ENCODE measurements at regions not wholly inside any gene's neighbourhood (a gene's known extent, or its start where the extent isn't known, plus 50 kb on each side); places are given as distances from the start of the nearest gene placed in this dataset.
"Not testable (repeated sequence)": the region's sequence is repeated elsewhere in the genome, so short reads cannot be mapped to it uniquely, and the experiment has no call there.

DNA sequence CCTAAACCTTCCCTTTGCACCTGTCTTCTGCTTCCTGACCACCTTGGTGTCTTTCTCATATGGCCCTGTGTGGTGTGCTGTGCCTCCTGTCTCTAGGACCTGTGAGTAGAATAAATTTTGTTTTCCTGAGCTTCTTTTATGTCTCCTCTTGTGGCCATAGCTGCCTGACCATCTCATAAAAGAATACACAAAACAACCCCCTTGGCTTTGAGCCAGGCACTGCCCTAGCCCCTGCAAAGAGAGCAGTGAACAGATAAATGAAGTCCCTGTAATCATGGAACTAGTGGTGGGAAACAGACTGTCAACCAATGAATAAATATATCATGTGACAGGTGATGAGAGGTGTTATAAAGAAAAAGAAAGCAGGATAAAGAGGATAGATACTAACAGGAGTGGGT, 485.1 kb downstream of the CSNK1G3 start:
- DNase-seq (no peak), ATAC-seq (no peak)
- Histone ChIP-seq H3K4me1 (no peaks in the 10 kb centered on the region), H3K27me3 (no peaks in the 10 kb centered on the region), H3K27ac (no peak overlapping the region), H3K36me3 (no peaks in the 10 kb centered on the region), H3K4me3 (no peak overlapping the region), H3K9me3 (no peaks in the 10 kb centered on the region)
- intact Hi-C loops (cut with DNase I): no loop called here
- no peak for TF ChIP-seq POLR2A (IDR thresholded peaks at IDR 0.05)
- TF ChIP-seq, protein P1, sequence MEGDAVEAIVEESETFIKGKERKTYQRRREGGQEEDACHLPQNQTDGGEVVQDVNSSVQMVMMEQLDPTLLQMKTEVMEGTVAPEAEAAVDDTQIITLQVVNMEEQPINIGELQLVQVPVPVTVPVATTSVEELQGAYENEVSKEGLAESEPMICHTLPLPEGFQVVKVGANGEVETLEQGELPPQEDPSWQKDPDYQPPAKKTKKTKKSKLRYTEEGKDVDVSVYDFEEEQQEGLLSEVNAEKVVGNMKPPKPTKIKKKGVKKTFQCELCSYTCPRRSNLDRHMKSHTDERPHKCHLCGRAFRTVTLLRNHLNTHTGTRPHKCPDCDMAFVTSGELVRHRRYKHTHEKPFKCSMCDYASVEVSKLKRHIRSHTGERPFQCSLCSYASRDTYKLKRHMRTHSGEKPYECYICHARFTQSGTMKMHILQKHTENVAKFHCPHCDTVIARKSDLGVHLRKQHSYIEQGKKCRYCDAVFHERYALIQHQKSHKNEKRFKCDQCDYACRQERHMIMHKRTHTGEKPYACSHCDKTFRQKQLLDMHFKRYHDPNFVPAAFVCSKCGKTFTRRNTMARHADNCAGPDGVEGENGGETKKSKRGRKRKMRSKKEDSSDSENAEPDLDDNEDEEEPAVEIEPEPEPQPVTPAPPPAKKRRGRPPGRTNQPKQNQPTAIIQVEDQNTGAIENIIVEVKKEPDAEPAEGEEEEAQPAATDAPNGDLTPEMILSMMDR (IDR thresholded peaks at IDR 0.05): no peak

DNA sequence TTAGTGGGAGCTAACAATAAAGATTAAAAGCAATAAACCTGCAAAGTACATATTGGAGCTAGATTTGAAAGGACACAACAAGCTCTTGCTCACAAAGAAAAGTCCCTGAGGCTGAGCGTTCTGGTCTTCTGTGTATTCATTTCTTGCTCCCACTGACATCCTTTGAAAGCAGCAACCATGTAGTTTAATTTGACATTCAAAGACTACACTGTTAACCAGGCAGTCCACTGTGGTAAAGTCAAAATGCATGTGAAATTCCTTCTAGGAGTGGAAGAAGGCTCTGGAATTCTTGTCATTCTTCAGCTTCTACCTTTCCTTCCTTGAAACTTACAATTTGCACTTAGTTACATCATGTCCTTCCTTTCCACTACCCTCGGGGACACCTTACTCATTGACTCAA, 480.7 kb downstream of the CSNK1G3 start:
- TF ChIP-seq, protein P1 (IDR thresholded peaks at IDR 0.05): no peak
- TF ChIP-seq POLR2A (IDR thresholded peaks at IDR 0.05): no peak
- H3K4me3 ChIP-seq: no peak overlapping the region
- H3K4me1 ChIP-seq: no peaks in the 10 kb centered on the region
- H3K27ac ChIP-seq: no peak overlapping the region
- no peaks in the 10 kb centered on the region for H3K9me3 ChIP-seq
- 71% methylated on average over 2 of the region's 2 CpGs for WGBS (ENCODE audit: insufficient coverage, low coverage, low lambda C conversion rate, missing lambda C conversion rate)
- intact Hi-C loops (cut with DNase I): no loop called here
- no peaks in the 10 kb centered on the region for H3K36me3 ChIP-seq
- DNase-seq: no peak
- H3K27me3 ChIP-seq: no peaks in the 10 kb centered on the region
- ATAC-seq: no peak

GRCh38 chr5:123987956-123988355, 476.0 kb downstream of the CSNK1G3 start:
- intact Hi-C loops (cut with DNase I): no loop called here
- Histone ChIP-seq H3K27me3 (no peaks in the 10 kb centered on the region), H3K9me3 (no peaks in the 10 kb centered on the region), H3K4me1 (no peaks in the 10 kb centered on the region), H3K27ac (no peak overlapping the region), H3K4me3 (no peak overlapping the region), H3K36me3 (no peaks in the 10 kb centered on the region)
- 40% methylated on average over 1 of the region's 5 CpGs for WGBS (ENCODE audit: insufficient coverage, low coverage, low lambda C conversion rate, missing lambda C conversion rate)
- TF ChIP-seq, protein P1 (IDR thresholded peaks at IDR 0.05): no peak
- TF ChIP-seq POLR2A (IDR thresholded peaks at IDR 0.05): no peak
- ATAC-seq (no peak), DNase-seq (no peak)

GRCh38 chr5:123976379-123977033, 464.5 kb downstream of the CSNK1G3 start:
- intact Hi-C loops (cut with DNase I): no loop called here
- H3K9me3 ChIP-seq: no peaks in the 10 kb centered on the region
- no peaks in the 10 kb centered on the region for H3K4me1 ChIP-seq
- no peak overlapping the region for H3K4me3 ChIP-seq
- TF ChIP-seq, protein P1 (IDR thresholded peaks at IDR 0.05): no peak
- no peak for TF ChIP-seq POLR2A (IDR thresholded peaks at IDR 0.05)
- no peak for DNase-seq
- 41% methylated on average over 4 of the region's 4 CpGs for WGBS (ENCODE audit: insufficient coverage, low coverage, low lambda C conversion rate, missing lambda C conversion rate)
- no peaks in the 10 kb centered on the region for H3K27me3 ChIP-seq
- no peak for ATAC-seq
- H3K27ac ChIP-seq: no peak overlapping the region
- H3K36me3 ChIP-seq: no peaks in the 10 kb centered on the region

GRCh38 chr5:123975521-123975920, 463.5 kb downstream of the CSNK1G3 start:
- intact Hi-C loops (cut with DNase I): not testable (repeated sequence)

More at GRCh38 chr5:123975521-123975920, 463.5 kb downstream of the CSNK1G3 start:
- ATAC-seq, H3K27me3 ChIP-seq, H3K9me3 ChIP-seq, H3K36me3 ChIP-seq, DNase-seq, H3K27ac ChIP-seq, H3K4me3 ChIP-seq, H3K4me1 ChIP-seq: not testable (repeated sequence)

Data from right lobe of liver (tissue), 6 donors.